IMR-90 (cell line): ENCODE measurements at regions not wholly inside any gene's neighbourhood (a gene's known extent, or its start where the extent isn't known, plus 50 kb on each side); places are given as distances from the start of the nearest gene placed in this dataset.

Experiments used
- CEBPB ChIP-seq: IDR thresholded peaks from 2 replicates; pipeline ENCODE4 v1.6.1; 2012; ENCODE audit warnings: low read depth, low read length, improper control_type of control experiment
- MAFK ChIP-seq: IDR thresholded peaks from 2 replicates; pipeline ENCODE4 v1.6.1; 2012; ENCODE audit warnings: low read depth, low read length, improper control_type of control experiment
- MXI1 ChIP-seq: IDR thresholded peaks from 2 replicates; pipeline ENCODE4 v1.6.1; 2012; ENCODE audit warnings: low read depth, mild to moderate bottlenecking, low read length, moderate library complexity, borderline replicate concordance
- NFE2L2 ChIP-seq: fragments of 150-350 bp; IDR thresholded peaks from 2 replicates; pipeline ENCODE4 v1.6.1; 2016; ENCODE audit warnings: low read depth, mild to moderate bottlenecking, low read length
- POLR2A ChIP-seq: IDR thresholded peaks from 2 replicates; pipeline ENCODE4 v1.6.1; 2012; ENCODE audit warnings: mild to moderate bottlenecking, low read depth, low read length
- RAD21 ChIP-seq: IDR thresholded peaks from 2 replicates; pipeline ENCODE4 v1.6.1; 2012; ENCODE audit warnings: low read length, improper control_type of control experiment
- RFX5 ChIP-seq: IDR thresholded peaks from 2 replicates; pipeline ENCODE4 v1.8.0; 2012; ENCODE audit warnings: low read depth, mild to moderate bottlenecking, low read length, moderate library complexity
- TF ChIP-seq, protein P1 (sequence below): conservative IDR thresholded peaks from 2 replicates; pipeline ENCODE4 v1.5.1; 2012; ENCODE audit warnings: mild to moderate bottlenecking, low read depth, low read length, improper control_type of control experiment
- TF ChIP-seq, protein P2 (sequence below): fragments of 150-350 bp; IDR thresholded peaks from 2 replicates; pipeline ENCODE4 v1.6.1; 2017; ENCODE audit warnings: mild to moderate bottlenecking, antibody characterized with exemption, low read length, low read depth

DNA sequence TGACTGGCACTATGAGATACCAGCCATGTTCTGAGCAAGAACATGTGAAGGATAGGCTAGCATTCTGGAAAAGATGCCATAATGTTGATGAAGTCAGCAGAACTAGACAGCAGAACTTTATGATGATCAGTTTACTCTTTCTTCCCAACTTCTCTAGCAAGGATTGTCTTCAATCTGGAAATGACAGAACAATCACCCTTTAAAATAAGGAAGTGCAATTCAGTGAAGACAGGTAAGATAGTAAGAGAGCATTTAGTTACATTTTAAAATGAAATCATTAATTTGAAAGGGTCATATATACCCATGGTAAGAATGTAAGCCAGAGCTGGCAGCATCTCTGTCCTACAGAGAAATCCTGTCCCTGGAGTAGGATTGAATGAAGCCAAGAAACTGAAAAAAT is 66.0 kb upstream of the C12orf71 start:
- TF ChIP-seq, protein P1, sequence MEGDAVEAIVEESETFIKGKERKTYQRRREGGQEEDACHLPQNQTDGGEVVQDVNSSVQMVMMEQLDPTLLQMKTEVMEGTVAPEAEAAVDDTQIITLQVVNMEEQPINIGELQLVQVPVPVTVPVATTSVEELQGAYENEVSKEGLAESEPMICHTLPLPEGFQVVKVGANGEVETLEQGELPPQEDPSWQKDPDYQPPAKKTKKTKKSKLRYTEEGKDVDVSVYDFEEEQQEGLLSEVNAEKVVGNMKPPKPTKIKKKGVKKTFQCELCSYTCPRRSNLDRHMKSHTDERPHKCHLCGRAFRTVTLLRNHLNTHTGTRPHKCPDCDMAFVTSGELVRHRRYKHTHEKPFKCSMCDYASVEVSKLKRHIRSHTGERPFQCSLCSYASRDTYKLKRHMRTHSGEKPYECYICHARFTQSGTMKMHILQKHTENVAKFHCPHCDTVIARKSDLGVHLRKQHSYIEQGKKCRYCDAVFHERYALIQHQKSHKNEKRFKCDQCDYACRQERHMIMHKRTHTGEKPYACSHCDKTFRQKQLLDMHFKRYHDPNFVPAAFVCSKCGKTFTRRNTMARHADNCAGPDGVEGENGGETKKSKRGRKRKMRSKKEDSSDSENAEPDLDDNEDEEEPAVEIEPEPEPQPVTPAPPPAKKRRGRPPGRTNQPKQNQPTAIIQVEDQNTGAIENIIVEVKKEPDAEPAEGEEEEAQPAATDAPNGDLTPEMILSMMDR: no peak
- TF ChIP-seq RAD21 (no peak), CEBPB (no peak), POLR2A (no peak), MXI1 (no peak), NFE2L2 (no peak), RFX5 (no peak), MAFK (no peak)
- TF ChIP-seq, protein P2, sequence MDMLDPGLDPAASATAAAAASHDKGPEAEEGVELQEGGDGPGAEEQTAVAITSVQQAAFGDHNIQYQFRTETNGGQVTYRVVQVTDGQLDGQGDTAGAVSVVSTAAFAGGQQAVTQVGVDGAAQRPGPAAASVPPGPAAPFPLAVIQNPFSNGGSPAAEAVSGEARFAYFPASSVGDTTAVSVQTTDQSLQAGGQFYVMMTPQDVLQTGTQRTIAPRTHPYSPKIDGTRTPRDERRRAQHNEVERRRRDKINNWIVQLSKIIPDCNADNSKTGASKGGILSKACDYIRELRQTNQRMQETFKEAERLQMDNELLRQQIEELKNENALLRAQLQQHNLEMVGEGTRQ: no peak
